SK-N-SH treated with all-trans-retinoic acid at 6 μM for 48 hours (cell line): ENCODE measurements at regions not wholly inside any gene's neighbourhood (a gene's known extent, or its start where the extent isn't known, plus 50 kb on each side); places are given as distances from the start of the nearest gene placed in this dataset.

ENCODE experiments used
- ARNTL ChIP-seq: fragments of 450-650 bp; formaldehyde crosslinking; IDR thresholded peaks from 2 replicates; pipeline ENCODE4 v1.5.0; 2020; ENCODE audit warnings: low read depth, mild to moderate bottlenecking, moderate library complexity, borderline replicate concordance
- CREB5 ChIP-seq: fragments of 250-450 bp; sonication (Bioruptor Pico); IDR thresholded peaks from 2 replicates; pipeline ENCODE4 v1.5.1; 2020; ENCODE audit warnings: low read depth, mild to moderate bottlenecking, moderate library complexity
- CSDC2 ChIP-seq: fragments of 250-450 bp; sonication (Bioruptor Pico); IDR thresholded peaks from 2 replicates; pipeline ENCODE4 v1.5.0; 2020; ENCODE audit warnings: mild to moderate bottlenecking, moderate library complexity
- ESRRG ChIP-seq: fragments of 250-450 bp; sonication (Bioruptor Pico); IDR thresholded peaks from 2 replicates; pipeline ENCODE4 v1.6.1; 2021; ENCODE audit warnings: mild to moderate bottlenecking
- ISL1 ChIP-seq: fragments of 250-450 bp; sonication (Bioruptor Pico); IDR thresholded peaks from 2 replicates; pipeline ENCODE4 v2.1.2; 2022; ENCODE audit warnings: mild to moderate bottlenecking, moderate library complexity
- OSR1 ChIP-seq: fragments of 250-450 bp; sonication (Bioruptor Pico); IDR thresholded peaks from 2 replicates; pipeline ENCODE4 v1.8.0; 2022; ENCODE audit warnings: moderate library complexity, mild to moderate bottlenecking, inconsistent platforms
- POU6F1 ChIP-seq: fragments of 250-450 bp; sonication (Bioruptor Pico); IDR thresholded peaks from 2 replicates; pipeline ENCODE4 v1.8.0; 2021; ENCODE audit warnings: low read depth, mild to moderate bottlenecking, moderate library complexity, borderline replicate concordance
- RARB ChIP-seq: fragments of 250-450 bp; sonication (Bioruptor Pico); IDR thresholded peaks from 2 replicates; pipeline ENCODE4 v1.8.0; 2021; ENCODE audit warnings: mild to moderate bottlenecking, moderate library complexity
- SNAI2 ChIP-seq: fragments of 250-450 bp; sonication (Bioruptor Pico); IDR thresholded peaks from 2 replicates; pipeline ENCODE4 v1.5.0; 2020; ENCODE audit warnings: mild to moderate bottlenecking, moderate library complexity
- TCF4 ChIP-seq: fragments of 250-450 bp; sonication (Bioruptor Pico); IDR thresholded peaks from 2 replicates; pipeline ENCODE4 v1.8.0; 2021; ENCODE audit warnings: mild to moderate bottlenecking, moderate library complexity, borderline replicate concordance
- TOX ChIP-seq: fragments of 250-450 bp; sonication (Bioruptor Pico); IDR thresholded peaks from 2 replicates; pipeline ENCODE4 v1.8.0; 2021; ENCODE audit warnings: mild to moderate bottlenecking, moderate library complexity, borderline replicate concordance
- ZNF565 ChIP-seq: fragments of 450-650 bp; formaldehyde crosslinking; conservative IDR thresholded peaks from 2 replicates; pipeline ENCODE4 v1.5.0; 2020; ENCODE audit warnings: low read depth, mild to moderate bottlenecking, moderate library complexity
- TF ChIP-seq, protein P1 (sequence below): fragments of 250-450 bp; sonication (Bioruptor Pico); IDR thresholded peaks from 2 replicates; pipeline ENCODE4 v1.8.0; 2020; ENCODE audit warnings: mild to moderate bottlenecking, moderate library complexity, borderline replicate concordance

GRCh38 chr4:100284129-100284880 lies 94.0 kb upstream of the DDIT4L start:
- TF ChIP-seq OSR1 (CRISPR knock-in tag) (no peak), ESRRG (CRISPR knock-in tag) (no peak), SNAI2 (CRISPR knock-in tag) (no peak), ARNTL (CRISPR knock-in tag) (no peak), RARB (CRISPR knock-in tag) (no peak), CSDC2 (CRISPR knock-in tag) (no peak), TCF4 (CRISPR knock-in tag) (no peak), ISL1 (no peak), POU6F1 (CRISPR knock-in tag) (no peak), CREB5 (CRISPR knock-in tag) (no peak), ZNF565 (CRISPR knock-in tag) (no peak), TOX (CRISPR knock-in tag) (no peak)
- TF ChIP-seq, protein P1, sequence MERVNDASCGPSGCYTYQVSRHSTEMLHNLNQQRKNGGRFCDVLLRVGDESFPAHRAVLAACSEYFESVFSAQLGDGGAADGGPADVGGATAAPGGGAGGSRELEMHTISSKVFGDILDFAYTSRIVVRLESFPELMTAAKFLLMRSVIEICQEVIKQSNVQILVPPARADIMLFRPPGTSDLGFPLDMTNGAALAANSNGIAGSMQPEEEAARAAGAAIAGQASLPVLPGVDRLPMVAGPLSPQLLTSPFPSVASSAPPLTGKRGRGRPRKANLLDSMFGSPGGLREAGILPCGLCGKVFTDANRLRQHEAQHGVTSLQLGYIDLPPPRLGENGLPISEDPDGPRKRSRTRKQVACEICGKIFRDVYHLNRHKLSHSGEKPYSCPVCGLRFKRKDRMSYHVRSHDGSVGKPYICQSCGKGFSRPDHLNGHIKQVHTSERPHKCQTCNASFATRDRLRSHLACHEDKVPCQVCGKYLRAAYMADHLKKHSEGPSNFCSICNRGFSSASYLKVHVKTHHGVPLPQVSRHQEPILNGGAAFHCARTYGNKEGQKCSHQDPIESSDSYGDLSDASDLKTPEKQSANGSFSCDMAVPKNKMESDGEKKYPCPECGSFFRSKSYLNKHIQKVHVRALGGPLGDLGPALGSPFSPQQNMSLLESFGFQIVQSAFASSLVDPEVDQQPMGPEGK: no peak
